CD4-positive, alpha-beta T cell treated with Interleukin-4 for 1 hour (primary cell): ENCODE measurements at regions not wholly inside any gene's neighbourhood (a gene's known extent, or its start where the extent isn't known, plus 50 kb on each side); places are given as distances from the start of the nearest gene placed in this dataset.

ENCODE experiments used
- DNase-seq, 2 donors: peaks; one replicate each; pipeline ENCODE4 v3.0.0-alpha.2; 2020 to 2022

- no peak for DNase-seq
These were observed 127.8 kb upstream of the RFLNA start for GRCh38 chr12:124167141-124167540.

DNA sequence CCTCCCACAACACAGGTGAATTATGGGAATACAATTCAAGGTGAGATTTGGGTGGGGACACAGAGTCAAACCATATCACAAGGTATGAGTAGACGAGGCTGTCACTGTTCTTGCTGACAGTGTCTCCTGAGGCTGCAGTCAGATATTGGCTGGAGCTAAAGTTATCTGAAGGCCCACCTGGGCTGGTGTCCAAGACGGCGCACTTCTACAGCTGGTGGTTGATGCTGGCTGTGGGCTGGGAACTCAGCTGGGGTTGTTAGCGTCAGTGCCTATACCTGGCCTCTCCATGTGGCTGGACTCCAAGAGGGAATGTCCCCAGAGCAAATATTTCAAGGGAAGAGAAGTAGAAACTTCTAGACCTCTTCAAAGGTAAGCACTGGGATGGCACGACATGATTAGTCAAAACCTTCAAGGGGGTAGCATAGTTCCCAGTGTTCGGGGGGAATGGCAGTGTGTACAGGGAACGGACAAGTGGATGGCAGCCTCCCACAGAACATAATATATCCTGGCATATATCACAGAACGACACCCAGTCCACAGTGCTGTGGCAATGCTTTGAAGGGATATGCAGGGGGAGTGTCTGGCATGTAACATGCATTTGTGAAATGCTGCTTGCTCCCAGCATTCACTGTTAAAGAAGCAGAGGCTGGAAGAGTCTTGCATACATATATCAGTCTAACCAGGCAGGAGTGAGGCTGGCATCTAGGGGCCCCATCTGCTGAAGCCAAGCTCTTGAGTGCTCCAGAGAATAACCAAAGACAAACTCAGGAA, 126.7 kb upstream of the RFLNA start:
- no peak for DNase-seq

- DNase-seq = no peak
These were observed 125.2 kb upstream of the RFLNA start for GRCh38 chr12:124169577-124170284.

DNA sequence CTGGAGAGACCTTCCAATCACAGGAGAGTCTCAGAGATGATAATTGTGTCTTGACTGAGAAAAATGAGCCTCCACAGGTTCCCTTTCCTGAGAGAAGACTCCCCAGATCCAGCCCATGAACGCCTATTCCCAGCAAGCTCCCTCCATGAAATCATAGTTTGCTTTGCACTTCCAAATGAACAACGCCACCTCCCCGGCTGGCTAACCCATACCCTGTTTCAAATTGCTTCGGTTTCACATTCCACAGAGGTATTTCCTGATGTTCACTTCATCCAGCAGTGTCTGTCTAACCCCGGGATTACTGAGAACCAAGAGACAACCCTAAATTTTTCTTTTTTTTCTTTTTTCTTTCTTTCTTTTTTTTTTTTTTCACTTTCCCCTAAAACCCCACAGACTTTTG, 124.1 kb upstream of the RFLNA start:
- DNase-seq = no peak

DNA sequence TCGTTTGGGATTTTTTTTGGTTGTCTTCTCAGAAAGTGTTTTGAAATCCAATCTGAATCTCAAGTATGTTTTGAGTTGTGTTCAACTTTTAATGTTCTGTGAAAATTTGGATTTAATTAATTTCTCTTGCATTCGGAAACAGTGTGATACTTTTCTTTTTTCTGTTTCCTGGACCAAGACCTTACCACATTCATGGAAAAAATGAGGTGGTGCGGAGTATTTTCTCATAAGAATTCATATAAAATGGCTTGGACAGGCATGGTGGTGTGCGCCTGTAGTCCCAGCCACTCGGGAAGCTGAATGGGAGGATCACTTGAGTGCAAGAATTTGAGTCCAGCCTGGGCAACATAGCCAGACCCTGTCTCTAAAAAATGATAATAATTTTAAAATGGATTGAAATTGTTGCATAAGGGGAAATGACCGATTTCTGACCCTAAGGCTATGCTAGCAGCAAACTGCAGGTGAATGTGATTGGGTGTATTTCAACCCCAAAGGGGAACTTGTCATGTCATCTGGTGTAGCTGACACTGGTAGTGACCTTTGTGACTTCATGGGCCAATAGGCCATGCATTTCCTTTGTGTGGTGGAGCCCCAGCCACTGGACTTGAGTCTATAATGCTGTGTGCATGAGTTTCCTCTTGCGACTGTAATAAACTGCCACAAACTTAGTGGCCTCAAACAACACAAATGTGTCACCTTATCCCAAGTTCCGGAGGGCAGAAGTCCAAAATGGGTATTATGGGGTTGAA, 123.5 kb upstream of the RFLNA start:
- peak in 1 of 2 donors; percentile 52 for DNase-seq

DNA sequence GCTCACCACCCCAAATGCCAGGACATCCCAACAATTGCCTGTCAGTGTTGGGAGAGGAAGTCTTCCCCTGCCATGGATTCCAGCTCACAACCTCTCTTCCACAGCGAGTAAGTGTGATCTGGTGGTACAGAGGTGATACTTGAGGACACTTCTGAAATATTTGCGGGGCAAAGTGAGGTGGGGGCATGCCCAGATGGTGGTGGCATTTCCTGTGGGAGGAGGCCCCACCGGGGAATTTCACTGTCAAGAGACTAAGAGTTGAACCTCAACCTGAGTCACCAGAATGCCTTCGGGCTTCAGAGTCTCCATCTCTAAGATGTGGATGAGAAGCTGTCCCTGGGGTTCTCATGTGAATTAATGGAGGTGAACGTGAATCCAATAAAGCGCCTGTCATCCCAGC, 122.3 kb upstream of the RFLNA start:
- no peak for DNase-seq

- no peak for DNase-seq
These were observed 121.2 kb upstream of the RFLNA start for GRCh38 chr12:124173692-124174091.

- DNase-seq = no peak
These were observed 120.2 kb upstream of the RFLNA start for GRCh38 chr12:124174451-124175348.

GRCh38 chr12:124175704-124176103, 119.2 kb upstream of the RFLNA start:
- no peak for DNase-seq

- no peak for DNase-seq
These were observed 117.5 kb upstream of the RFLNA start for GRCh38 chr12:124177276-124177950.

DNA sequence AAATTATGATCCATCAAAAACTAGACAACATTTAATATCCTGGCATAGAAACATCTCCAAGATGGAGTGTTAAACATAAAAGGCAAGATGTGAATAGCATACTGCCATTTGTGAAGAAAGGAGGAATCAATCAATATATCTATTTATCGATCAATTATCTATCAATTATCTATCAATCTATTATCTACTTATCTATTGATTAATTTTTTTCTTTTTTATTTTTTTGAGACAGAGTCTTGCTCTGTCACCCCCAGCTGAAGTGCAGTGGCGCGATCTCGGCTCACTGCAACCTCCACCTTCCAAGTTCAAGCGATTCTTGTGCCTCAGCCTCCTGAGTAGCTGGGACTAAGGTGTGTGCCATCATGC, 117.0 kb upstream of the RFLNA start:
- DNase-seq = no peak

DNA sequence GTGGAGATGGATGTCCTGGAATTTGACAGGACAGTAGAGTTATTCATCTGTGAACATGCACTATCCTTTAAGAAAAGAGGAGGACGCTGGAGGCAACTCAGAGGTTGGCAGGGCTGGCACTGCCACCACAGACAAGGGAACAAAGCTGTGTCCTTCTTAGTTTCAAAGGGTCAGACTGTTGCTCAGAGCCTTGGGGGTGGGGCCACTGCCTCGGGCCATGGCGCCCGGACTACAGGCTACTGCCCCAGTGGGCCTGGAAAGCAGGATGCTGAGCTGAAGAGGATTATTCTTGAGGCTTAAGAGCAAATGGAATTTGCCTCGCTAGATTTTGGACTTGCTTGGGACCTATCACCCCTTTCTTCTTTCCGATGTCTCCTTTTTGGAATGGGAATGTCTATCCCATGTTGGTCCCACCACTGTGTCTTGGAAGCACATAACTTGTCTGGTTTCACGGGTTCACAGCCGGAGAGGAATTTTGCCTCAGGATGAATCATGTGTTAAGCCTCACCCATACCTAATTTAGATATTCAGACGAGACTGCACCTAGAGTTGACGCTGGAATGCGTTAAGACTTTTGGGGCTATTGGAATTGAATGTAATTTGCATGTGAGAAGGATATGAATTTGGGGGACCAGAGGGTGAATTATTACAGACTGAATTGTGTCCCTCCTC, 114.8 kb upstream of the RFLNA start:
- DNase-seq = no peak

- DNase-seq = no peak
These were observed 111.7 kb upstream of the RFLNA start for GRCh38 chr12:124183172-124183571.

- DNase-seq = no peak
These were observed 110.4 kb upstream of the RFLNA start for GRCh38 chr12:124184456-124184855.

GRCh38 chr12:124185971-124186686, 108.8 kb upstream of the RFLNA start:
- DNase-seq = no peak

DNA sequence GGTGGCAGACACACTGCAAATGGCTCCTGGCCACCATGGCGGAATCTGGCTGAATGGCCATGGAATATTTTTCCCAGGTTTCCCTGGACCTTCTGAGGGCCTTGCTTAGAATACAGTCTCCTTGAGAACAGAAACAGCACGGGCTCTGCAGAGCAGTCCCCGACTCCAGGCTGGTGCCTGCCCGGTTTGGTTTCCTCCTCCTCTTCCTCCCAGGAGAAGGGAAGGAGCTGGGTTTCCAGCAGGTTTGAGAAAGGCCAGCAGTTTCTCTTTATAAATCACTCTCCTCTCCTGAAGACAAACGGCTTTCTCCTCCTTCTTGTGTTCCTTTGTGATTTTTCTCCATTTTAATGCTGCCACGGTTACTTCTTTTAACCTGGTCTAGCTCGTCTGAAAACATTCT, 106.8 kb upstream of the RFLNA start:
- no peak for DNase-seq

GRCh38 chr12:124188561-124189405, 106.1 kb upstream of the RFLNA start:
- DNase-seq = no peak

- DNase-seq = no peak
These were observed 104.4 kb upstream of the RFLNA start for GRCh38 chr12:124190312-124191023.

GRCh38 chr12:124191024-124191359, 103.9 kb upstream of the RFLNA start:
- no peak for DNase-seq
